Adrenal gland (tissue), 5 donors: ENCODE measurements at regions not wholly inside any gene's neighbourhood (a gene's known extent, or its start where the extent isn't known, plus 50 kb on each side); places are given as distances from the start of the nearest gene placed in this dataset.

Experiments
- CTCF ChIP-seq, 6 experiments: fragments of 450-650 bp in 4 of 6; fragments of 200-600 bp in 2 of 6; sonication (generic) in 1 of 6; IDR thresholded peaks; 1 replicate in 5 of 6; 2 replicates in 1 of 6; pipeline versions ENCODE4 v1.5.1 to v1.8.0; 2016 to 2021; ENCODE audit warnings: antibody characterized with exemption in 6 of 6, mild to moderate bottlenecking in 2 of 6, moderate library complexity in 1 of 6
- POLR2A ChIP-seq, 2 donors: fragments of 450-650 bp; IDR thresholded peaks; one replicate each; pipeline ENCODE4 v1.6.1; 2017; ENCODE audit warnings: antibody characterized with exemption in 2 of 2, mild to moderate bottlenecking in 2 of 2, moderate library complexity in 1 of 2
- donor health status: DM: no; HTN: no; CAD: no.

GRCh38 chr5:73298251-73298771, 125.3 kb downstream of the TMEM174 start:
- TF ChIP-seq CTCF (IDR thresholded peaks at IDR 0.05) (no peak), POLR2A (IDR thresholded peaks at IDR 0.05) (no peak)
